SU-DHL-6 (cell line): ENCODE measurements at regions not wholly inside any gene's neighbourhood (a gene's known extent, or its start where the extent isn't known, plus 50 kb on each side); places are given as distances from the start of the nearest gene placed in this dataset.

ENCODE experiments used
- H2AFZ ChIP-seq: fragments of 200-600 bp; sonication (generic); 2 replicates; pipeline ENCODE4 v1.6.1; 2014; ENCODE audit warnings: low read depth, mild to moderate bottlenecking, moderate library complexity, mixed read lengths, antibody characterized with exemption, low read length; ENCODE audit not compliant: severe bottlenecking
- H3F3A ChIP-seq: fragments of 200-600 bp; shearing (Covaris generic); 2 replicates; pipeline ENCODE4 v1.6.0; 2016; ENCODE audit warnings: antibody characterized with exemption, mild to moderate bottlenecking; ENCODE audit not compliant: insufficient read depth
- H3K27ac ChIP-seq: fragments of 200-600 bp; sonication (generic); 2 replicates; pipeline ENCODE4 v1.5.1; 2016; ENCODE audit warnings: low read depth, mild to moderate bottlenecking, low read length, moderate library complexity, mixed read lengths
- H3K27me3 ChIP-seq: fragments of 200-600 bp; sonication (generic), shearing (Covaris generic); 2 replicates; pipeline ENCODE4 v1.6.0; 2014; ENCODE audit warnings: mild to moderate bottlenecking, low read length
- H3K36me3 ChIP-seq: fragments of 200-600 bp; sonication (generic); 2 replicates; pipeline ENCODE4 v1.6.1; 2014; ENCODE audit warnings: mild to moderate bottlenecking, low read length, mixed read lengths
- H3K4me2 ChIP-seq: fragments of 300-600, 200-600 bp; shearing (Covaris generic), sonication (generic); 2 replicates; pipeline ENCODE4 v1.6.0; 2014; ENCODE audit warnings: low read length, low read depth, mild to moderate bottlenecking; ENCODE audit not compliant: poor library complexity, severe bottlenecking
- H3K4me3 ChIP-seq: fragments of 200-600 bp; sonication (generic); 2 replicates; pipeline ENCODE4 v1.5.1; 2014; ENCODE audit warnings: antibody characterized with exemption, low read length, mild to moderate bottlenecking, mixed read lengths; ENCODE audit not compliant: insufficient read depth, poor library complexity, severe bottlenecking
- H3K79me2 ChIP-seq: fragments of 200-600 bp; sonication (generic); 2 replicates; pipeline ENCODE4 v1.6.1; 2014; ENCODE audit warnings: mild to moderate bottlenecking, low read length, moderate library complexity; ENCODE audit not compliant: insufficient read depth
- H3K9ac ChIP-seq: fragments of 200-600 bp; sonication (generic); 2 replicates; pipeline ENCODE4 v1.7.0; 2014; ENCODE audit warnings: mild to moderate bottlenecking, low read length
- H3K9me2 ChIP-seq: fragments of 200-600 bp; sonication (generic); replicated peaks from 2 replicates; pipeline ENCODE4 v1.6.1; 2014; ENCODE audit warnings: low read length; ENCODE audit not compliant: insufficient read depth
- H3K9me3 ChIP-seq: fragments of 200-600 bp; sonication (generic); 2 replicates; pipeline ENCODE4 v1.6.1; 2014; ENCODE audit warnings: low read length, mixed read lengths; ENCODE audit not compliant: insufficient read depth
- H4K20me1 ChIP-seq: fragments of 200-600 bp; sonication (generic); 2 replicates; pipeline ENCODE4 v1.6.1; 2014; ENCODE audit warnings: low read depth, mild to moderate bottlenecking, antibody characterized with exemption, low read length, moderate library complexity, mixed read lengths
- EZH2phosphoT487 ChIP-seq: fragments of 200-600 bp; sonication (generic), shearing (Covaris generic); conservative IDR thresholded peaks from 2 replicates; pipeline ENCODE4 v1.6.1; 2018; ENCODE audit warnings: mild to moderate bottlenecking, antibody characterized with exemption, low read length, moderate library complexity, mixed read lengths
- TF ChIP-seq, protein P1 (sequence below): fragments of 200-600 bp; sonication (generic); IDR thresholded peaks from one replicate; pipeline ENCODE4 v1.5.1; 2017; ENCODE audit warnings: antibody characterized with exemption, mild to moderate bottlenecking, low read length, moderate library complexity; ENCODE audit not compliant: insufficient read depth, poor library complexity, severe bottlenecking

DNA sequence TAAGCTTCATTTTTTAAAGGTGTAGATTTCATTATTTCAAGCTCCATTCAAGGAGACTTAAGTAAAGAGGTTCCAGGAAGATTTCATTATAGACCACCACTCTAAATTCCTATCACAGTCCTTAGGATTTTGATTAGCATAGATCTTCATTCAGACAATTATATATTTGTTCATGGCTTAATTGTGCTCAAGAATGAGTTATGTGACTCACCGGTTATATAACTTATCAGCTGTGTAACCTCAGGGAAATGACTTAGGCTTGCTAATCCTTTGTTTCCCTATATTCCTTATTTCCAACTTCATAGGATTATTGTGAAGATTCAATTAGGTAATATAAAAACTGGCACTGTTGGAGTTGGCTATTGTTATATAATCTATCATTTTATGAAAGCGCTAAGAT is 632.8 kb upstream of the SPRY2 start:
- H3K27me3 ChIP-seq: no peaks in the 10 kb centered on the region
- no peaks in the 10 kb centered on the region for H4K20me1 ChIP-seq

DNA sequence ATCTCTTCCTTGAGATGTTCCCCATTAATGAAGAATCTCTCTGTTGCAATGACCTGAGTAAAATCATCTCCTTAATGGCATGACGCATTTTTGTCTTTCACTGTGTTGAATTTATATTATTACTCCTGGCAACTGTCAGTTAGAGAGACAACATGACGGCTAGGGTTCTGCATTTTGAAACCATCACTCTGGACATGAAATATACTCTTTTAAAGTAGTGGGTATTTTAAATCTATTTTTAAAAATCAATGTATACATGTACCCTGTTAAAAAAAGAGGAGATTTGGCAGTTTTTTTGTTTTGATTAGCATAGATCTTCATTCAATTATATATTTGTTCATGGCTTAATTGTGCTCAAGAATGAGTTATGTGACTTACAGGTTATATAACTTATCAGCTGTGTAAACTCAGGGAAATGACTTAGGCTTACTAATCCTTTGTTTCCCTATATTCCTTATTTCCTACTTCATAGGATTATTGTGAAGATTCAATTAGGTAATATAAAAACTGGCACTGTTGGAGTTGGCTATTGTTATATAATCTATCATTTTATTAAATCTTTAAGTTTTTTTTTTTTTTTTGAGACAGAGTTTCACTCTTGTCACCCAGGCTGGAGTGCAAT is 632.0 kb upstream of the SPRY2 start:
- TF ChIP-seq EZH2phosphoT487: no peak
- TF ChIP-seq, protein P1, sequence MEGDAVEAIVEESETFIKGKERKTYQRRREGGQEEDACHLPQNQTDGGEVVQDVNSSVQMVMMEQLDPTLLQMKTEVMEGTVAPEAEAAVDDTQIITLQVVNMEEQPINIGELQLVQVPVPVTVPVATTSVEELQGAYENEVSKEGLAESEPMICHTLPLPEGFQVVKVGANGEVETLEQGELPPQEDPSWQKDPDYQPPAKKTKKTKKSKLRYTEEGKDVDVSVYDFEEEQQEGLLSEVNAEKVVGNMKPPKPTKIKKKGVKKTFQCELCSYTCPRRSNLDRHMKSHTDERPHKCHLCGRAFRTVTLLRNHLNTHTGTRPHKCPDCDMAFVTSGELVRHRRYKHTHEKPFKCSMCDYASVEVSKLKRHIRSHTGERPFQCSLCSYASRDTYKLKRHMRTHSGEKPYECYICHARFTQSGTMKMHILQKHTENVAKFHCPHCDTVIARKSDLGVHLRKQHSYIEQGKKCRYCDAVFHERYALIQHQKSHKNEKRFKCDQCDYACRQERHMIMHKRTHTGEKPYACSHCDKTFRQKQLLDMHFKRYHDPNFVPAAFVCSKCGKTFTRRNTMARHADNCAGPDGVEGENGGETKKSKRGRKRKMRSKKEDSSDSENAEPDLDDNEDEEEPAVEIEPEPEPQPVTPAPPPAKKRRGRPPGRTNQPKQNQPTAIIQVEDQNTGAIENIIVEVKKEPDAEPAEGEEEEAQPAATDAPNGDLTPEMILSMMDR: no peak
- Histone ChIP-seq H3K27me3 (no peaks in the 10 kb centered on the region), H2AFZ (no peak overlapping the region), H3K79me2 (no peaks in the 10 kb centered on the region), H3K9me3 (no peaks in the 10 kb centered on the region), H3F3A (no peaks in the 10 kb centered on the region), H3K9me2 (no peaks in the 10 kb centered on the region), H3K4me2 (no peak overlapping the region), H3K36me3 (no peaks in the 10 kb centered on the region), H3K27ac (no peak overlapping the region), H3K9ac (no peak overlapping the region), H4K20me1 (no peaks in the 10 kb centered on the region), H3K4me3 (no peak overlapping the region)

More for the DNA sequence above, 632.8 kb upstream of the SPRY2 start:
- Histone ChIP-seq H3K9ac (no peak overlapping the region), H2AFZ (no peak overlapping the region), H3K79me2 (no peaks in the 10 kb centered on the region), H3K27ac (no peak overlapping the region), H3K9me3 (no peaks in the 10 kb centered on the region), H3K9me2 (no peaks in the 10 kb centered on the region), H3K4me2 (no peak overlapping the region), H3K4me3 (no peak overlapping the region), H3K36me3 (no peaks in the 10 kb centered on the region), H3F3A (no peaks in the 10 kb centered on the region)
- TF ChIP-seq EZH2phosphoT487: no peak
- TF ChIP-seq, protein P1: no peak

DNA sequence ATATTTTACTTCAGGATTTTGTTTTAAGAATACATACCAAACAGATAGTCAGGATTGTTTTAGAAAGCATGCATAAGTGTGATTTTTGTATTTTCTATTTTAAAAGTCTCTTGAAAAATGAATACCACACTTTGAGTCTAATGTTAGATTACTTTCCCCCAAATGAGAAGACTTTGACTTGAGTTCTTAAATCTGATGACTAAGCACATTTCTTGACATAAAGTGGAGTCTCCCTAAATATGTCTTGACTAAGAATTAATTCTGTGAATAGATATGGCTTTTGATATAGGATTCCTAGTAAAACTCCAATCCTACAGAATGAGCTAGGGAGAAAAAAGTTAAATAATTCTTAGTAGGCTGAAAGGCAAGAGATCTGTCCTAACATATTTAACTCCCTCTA is 624.2 kb upstream of the SPRY2 start:
- Histone ChIP-seq H3K27ac (no peak overlapping the region), H3K9ac (no peak overlapping the region), H4K20me1 (no peaks in the 10 kb centered on the region), H3K36me3 (no peaks in the 10 kb centered on the region), H3K79me2 (no peaks in the 10 kb centered on the region), H3K4me2 (no peak overlapping the region), H3K4me3 (no peak overlapping the region), H3F3A (no peaks in the 10 kb centered on the region), H2AFZ (no peak overlapping the region), H3K9me3 (no peaks in the 10 kb centered on the region), H3K27me3 (no peaks in the 10 kb centered on the region), H3K9me2 (no peaks in the 10 kb centered on the region)
- TF ChIP-seq, protein P1: no peak
- TF ChIP-seq EZH2phosphoT487: no peak
